HG02884 (cell line): ENCODE measurements at regions not wholly inside any gene's neighbourhood (a gene's known extent, or its start where the extent isn't known, plus 50 kb on each side); places are given as distances from the start of the nearest gene placed in this dataset.

Experiments used
- ATAC-seq: cut with Tn5 transposase; IDR thresholded peaks from one replicate; pipeline ENCODE4 v1.9.1; 2021; ENCODE audit warnings: mild to moderate bottlenecking, moderate library complexity; ENCODE audit not compliant: unreplicated experiment

GRCh38 chr6:147710890-147711289, 202.4 kb downstream of the SAMD5 start:
- no peak for ATAC-seq

DNA sequence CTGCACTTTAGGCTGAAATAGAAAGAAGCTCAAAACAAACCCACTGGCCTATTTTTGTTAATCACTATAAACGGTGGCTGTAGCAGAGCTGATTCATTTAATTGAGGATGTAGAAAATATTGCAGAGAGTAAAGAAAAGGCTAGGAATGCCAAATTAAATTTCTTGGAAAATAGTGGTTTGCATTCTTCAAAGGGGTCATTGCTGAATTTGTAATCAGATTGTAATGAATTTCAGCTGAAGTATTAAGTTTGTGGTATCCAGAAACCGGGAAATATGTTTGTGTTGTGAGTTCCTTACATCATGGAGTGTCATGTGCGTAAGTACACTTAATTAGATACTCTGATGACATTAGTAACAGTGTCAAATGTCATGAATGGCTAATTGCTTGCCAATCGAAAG, 203.0 kb downstream of the SAMD5 start:
- no peak for ATAC-seq

GRCh38 chr6:147712841-147713240, 204.4 kb downstream of the SAMD5 start:
- no peak for ATAC-seq

- no peak for ATAC-seq
Observed at GRCh38 chr6:147715035-147715434, 206.5 kb downstream of the SAMD5 start.

- ATAC-seq: no peak
Observed at GRCh38 chr6:147716434-147716833, 207.9 kb downstream of the SAMD5 start.

- no peak for ATAC-seq
Observed at GRCh38 chr6:147717991-147718390, 209.5 kb downstream of the SAMD5 start.

GRCh38 chr6:147722158-147722557, 213.7 kb downstream of the SAMD5 start:
- ATAC-seq: no peak

GRCh38 chr6:147724454-147724853, 216.0 kb downstream of the SAMD5 start:
- no peak for ATAC-seq

- no peak for ATAC-seq
Observed at GRCh38 chr6:147726342-147726741, 217.9 kb downstream of the SAMD5 start.

GRCh38 chr6:147728903-147729302, 220.4 kb downstream of the SAMD5 start:
- no peak for ATAC-seq

- no peak for ATAC-seq
Observed at GRCh38 chr6:147733686-147734085, 225.2 kb downstream of the SAMD5 start.

DNA sequence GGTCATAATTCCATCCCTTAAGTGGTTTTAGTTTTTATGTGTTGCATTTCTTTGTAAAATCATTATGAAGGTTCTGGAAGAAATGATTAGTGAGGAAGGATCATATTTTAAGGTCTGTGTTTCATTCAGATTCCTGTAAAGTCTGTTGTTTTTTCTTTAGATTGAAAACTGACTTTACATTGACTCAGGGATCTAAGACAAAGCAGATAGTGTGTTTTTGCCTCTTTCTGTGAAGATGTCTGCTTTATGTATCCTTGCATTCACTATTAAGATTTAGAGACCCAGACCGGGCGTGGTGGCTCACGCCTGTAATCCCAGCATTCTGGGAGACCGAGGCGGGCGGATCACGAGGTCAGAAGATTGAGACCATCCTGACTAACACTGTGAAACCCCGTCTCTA, 225.7 kb downstream of the SAMD5 start:
- ATAC-seq: no peak

DNA sequence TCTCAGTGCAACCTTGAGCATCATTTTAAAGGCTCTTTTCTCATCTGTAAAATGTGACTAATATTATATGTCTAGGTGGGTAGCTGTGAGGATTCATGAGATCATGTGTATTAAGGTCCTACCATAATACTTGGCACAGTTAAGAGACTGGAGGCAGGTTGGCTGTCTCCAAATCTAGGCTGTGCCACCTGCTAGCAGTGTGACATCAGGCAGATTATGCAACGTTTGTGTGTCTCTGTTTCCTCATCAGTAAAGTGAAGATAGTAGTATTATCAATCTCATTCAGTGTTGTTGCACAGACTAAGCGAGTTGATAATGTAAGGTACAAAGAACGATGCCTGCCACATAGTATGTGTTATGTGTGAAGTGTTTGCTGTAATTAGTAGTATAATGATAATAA, 227.4 kb downstream of the SAMD5 start:
- ATAC-seq: no peak

GRCh38 chr6:147737115-147737514, 228.6 kb downstream of the SAMD5 start:
- ATAC-seq: no peak

- ATAC-seq: no peak
Observed at GRCh38 chr6:147738099-147738498, 229.6 kb downstream of the SAMD5 start.

DNA sequence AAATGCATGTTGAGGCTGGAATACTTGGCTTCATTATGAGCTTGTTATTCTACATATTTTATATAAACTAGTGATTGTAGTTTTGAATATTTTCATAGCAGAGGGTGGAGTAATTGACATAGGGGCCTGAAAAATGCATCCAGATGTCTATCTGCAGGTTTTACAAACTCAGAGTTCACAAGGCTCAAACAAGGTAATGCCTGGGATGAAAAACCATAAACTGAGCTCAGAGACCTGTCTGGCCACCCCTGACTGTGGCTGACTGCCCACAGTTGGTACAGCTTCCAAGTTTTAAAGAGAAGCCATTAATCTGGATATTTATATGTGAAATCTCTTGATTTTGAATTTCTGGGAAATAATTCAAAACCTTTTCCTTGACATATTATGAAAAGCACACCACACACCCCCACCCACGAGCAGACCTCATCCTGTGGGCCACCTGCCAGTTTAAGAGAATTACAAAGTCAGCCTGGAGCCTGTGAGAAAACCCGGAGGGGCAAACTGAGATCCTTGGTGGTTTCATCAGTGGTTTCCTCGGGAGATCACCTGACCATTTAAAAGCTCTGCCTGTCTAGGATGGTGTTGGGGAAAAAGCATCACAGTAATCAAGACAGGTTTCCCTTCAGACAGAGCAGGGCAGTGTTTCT, 230.1 kb downstream of the SAMD5 start:
- no peak for ATAC-seq

DNA sequence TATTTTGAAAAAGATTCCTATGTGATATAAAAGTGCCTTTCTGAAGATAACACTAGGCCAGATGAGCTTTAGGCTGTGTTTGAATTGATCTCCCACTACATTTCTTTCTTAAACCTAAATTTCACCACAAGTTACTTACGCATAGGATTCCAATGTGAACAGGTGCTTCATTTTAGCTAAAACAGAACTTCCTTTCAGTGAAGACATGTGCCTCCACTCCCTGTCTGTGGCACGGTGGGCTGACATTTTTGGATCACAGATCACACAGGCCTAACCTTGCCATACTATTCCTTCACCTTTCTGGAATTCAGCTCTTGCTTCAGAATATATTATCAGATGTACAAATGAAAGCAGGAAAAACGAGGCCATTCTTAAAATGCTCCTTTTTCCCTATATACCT, 231.8 kb downstream of the SAMD5 start:
- no peak for ATAC-seq

GRCh38 chr6:147740916-147741315, 232.4 kb downstream of the SAMD5 start:
- ATAC-seq: no peak

GRCh38 chr6:147741389-147741788, 232.9 kb downstream of the SAMD5 start:
- ATAC-seq: no peak

- ATAC-seq: no peak
Observed at GRCh38 chr6:147742440-147742839, 233.9 kb downstream of the SAMD5 start.

- ATAC-seq: no peak
Observed at GRCh38 chr6:147744012-147744411, 235.5 kb downstream of the SAMD5 start.

DNA sequence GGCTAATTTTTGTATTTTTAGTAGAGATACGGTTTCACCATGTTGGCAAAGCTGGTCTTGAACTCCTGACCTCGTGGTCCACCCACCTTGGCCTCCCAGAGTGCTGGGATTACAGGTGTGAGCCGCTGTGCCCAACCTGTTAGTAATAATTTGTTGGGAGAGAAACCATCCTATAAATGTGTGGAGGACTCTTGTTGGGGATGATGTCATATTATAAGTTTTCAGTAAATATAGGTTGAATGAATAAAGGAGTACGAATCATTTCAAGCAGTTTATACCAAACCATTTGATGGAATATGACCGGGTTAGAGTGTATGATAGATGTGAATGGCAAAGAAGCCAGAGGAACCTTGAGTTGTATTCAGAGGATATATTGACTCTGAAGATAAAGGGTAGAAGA, 240.8 kb downstream of the SAMD5 start:
- no peak for ATAC-seq

- no peak for ATAC-seq
Observed at GRCh38 chr6:147750413-147750812, 241.9 kb downstream of the SAMD5 start.
